ENCODE measurements at regions not wholly inside any gene's neighbourhood (a gene's known extent, or its start where the extent isn't known, plus 50 kb on each side); places are given as distances from the start of the nearest gene placed in this dataset.
A peak's percentile ranks its signal among the peaks of the same experiment; 100 is the strongest.
"Not testable (repeated sequence)": the region's sequence is repeated elsewhere in the genome, so short reads cannot be mapped to it uniquely, and the experiment has no call there.

DNA sequence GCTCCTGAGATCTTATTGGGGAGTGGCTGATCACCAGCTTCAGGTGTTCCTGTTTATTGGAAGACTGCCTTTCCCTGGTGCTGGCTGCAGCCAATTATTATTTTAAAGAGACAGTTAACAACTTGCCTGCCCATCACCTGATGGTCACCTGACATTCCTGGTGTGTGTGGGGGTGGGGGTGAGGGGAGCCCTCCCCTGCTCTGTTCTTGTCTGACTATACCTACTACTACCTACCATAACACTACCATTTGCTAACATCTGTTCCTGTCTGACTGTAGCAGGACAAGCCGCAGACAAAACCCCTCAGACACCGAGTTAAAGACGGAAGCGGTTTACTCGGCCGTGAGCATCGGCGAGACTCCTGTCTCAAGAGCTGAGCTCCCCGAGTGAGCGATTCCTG is 54.9 kb upstream of the NBPF3 start:
- no peak for DNase-seq

GRCh38 chr1:21384620-21385019 is 55.3 kb upstream of the NBPF3 start:
- no peak for DNase-seq

DNA sequence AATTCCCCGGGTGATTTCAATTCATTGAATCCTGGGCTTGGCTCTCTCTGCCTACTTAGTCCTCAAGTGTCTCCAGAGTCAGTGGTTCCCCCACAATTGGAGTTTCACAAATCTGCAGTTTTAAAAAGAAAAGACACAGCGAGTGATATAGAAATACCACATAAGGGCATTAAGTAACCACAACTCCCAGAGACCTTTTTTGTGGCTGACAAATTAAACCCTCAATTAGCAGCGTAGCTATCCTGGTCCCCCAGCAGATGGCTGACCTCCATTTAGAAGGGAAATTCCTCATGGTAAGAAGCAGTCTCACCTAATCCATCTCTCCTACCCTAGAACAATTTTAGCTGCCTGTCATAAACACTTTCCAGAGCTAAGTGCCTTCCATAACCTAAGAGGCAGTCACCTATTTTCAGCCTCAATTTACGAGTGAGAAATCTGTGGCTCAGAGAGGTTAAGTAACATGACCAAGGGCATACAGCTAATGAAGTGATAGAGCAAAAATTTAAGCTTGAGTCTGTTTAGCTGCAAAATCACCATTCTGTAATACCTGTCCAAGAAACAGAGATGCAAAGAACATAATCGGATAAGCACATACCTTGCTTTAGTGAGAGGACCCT is 56.0 kb upstream of the NBPF3 start:
- no peak for DNase-seq

DNA sequence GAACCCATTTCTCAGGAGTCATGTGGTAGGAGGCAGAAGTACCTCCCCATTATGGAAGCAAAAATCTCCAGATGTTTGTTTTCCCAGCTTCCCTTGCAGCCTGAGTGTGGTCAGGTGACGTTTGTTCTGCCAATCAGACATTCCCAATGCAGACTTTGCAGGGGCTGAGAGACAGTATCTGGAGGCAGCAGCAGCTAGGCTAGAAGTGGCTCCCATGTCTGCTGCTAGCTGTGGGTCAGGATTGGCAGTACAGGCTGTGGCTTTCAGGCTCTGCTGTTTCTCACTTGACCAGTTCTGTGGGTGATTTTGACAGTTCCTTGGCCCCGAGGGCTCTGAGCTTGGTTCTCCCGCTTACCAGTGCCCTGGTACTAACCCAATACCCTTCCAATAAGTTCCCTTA is 58.6 kb upstream of the NBPF3 start:
- DNase-seq = no peak

GRCh38 chr1:21380147-21380546 is 59.8 kb upstream of the NBPF3 start:
- not testable (repeated sequence) for DNase-seq

DNA sequence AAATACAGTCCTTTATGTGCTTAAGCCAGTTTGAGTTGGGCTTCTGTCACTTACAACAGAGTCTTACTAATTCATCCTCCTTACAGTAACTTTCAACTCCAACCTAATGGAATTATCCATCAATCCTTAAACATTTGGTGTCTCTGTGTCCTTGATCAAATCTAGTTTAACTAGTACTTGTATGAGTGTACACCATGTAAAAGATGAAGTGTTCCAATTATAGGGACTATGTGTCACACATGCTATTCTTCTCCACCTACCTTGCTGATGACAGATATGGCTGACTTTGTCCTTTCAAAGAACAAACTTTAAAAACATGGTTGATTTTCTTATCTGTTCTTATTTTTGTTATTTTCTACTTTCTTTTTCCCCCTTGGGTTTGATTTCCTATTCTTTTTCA is 60.4 kb upstream of the NBPF3 start:
- no peak for DNase-seq

- DNase-seq = no peak
Measured at GRCh38 chr1:21378705-21379494, 61.0 kb upstream of the NBPF3 start.

DNA sequence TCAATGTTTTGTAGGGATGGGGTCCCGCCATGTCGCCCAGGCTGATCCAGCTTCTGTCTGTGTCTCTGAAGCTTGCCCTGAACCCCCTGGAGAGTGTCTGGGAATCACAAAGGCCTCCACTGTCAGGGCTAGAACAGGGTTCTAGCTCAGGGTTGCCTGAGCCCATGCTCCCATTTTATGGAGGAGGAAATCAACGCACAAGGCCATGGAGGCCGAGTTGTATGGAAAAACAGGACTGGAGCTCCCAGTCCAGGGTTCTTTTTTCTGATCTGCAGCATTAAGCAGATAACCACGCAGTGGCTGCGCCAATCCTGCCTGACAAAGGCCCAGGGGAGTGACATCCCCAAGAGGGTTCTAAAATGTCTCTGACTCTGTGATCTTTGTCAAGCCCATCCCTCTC is 67.6 kb upstream of the NBPF3 start:
- DNase-seq = no peak

DNA sequence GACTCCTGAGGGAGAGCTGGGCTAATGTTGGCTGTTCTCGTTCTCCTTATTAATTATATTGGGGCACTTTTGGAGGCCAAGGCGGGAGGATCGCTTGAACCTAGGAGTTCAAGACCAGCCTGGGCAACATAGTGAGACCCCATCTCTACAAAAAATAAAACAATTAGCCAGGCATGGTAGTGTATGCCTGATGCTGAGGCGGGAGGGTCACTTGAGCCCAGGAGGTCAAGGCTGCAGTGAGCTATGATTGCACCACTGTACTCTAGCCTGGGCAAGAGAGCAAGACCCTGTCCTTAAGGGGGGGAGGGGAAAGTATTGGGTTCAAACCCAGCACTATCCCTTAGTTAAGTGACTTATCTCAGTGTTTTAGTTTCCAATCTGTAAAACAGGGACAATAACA is 70.0 kb upstream of the NBPF3 start:
- DNase-seq = no peak

- peak; percentile 48 for DNase-seq
Measured at GRCh38 chr1:21368515-21369289, 71.2 kb upstream of the NBPF3 start.

- not testable (repeated sequence) for DNase-seq
Measured at GRCh38 chr1:21367973-21368514, 71.9 kb upstream of the NBPF3 start.

GRCh38 chr1:21366288-21366687 is 73.6 kb upstream of the NBPF3 start:
- no peak for DNase-seq

DNA sequence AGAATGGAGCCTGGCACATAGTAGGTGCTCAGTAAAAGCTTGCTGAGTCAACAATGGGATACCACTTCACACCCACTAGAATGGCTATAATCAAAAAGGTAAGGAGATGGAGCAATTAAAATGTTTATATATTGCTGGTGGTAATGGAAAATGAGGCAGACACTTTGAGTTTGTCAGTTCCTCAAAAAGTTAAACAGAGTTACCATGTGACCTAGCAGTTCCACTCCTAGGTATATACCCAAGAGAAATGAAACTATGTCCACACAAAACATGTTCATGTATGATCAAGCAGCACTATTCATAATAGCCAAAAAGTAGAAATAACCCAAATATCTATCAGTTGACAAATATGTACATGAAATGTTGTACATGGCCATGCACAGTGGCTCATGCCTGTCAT is 74.8 kb upstream of the ECE1 start:
- DNase-seq = no peak

DNA sequence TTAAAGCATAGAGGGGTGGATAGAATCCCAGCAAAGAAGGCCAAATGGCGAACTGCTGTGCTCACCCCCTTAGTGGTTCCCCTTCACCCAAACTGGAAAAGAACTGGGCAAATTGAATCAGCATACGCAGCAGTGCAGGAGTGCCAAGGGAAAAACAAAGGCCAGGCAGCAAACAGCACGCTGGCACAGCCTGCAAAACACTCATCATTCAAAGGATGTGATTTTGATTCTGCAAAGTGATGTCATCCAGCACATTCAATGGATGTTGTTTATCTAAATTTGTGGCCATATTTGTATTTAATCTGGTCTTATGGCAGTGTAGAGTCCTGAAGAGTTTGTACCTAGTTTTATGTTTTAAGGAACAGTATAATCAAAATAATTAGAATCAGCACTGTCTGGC is 71.8 kb upstream of the ECE1 start:
- no peak for DNase-seq

- no peak for DNase-seq
Measured at GRCh38 chr1:21361506-21361905, 71.2 kb upstream of the ECE1 start.

DNA sequence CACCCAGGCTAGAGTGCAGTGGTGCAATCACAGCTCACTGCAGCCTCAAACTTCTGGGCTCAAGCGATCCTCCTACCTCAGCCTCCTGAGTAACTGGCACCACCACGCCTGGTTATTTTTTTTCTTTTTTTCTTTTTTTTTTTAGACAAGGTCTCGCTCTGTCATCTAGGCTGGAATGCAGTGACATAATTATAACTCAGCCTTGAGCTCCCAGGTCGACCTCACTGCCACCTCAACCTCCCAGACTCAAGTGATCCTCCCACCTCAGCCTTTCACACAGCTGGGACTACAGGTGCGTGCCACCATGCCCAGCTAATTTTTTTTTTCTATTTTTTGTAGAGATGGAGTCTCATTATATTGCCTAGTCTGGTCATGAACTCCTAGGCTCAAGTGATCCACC is 66.9 kb upstream of the ECE1 start:
- no peak for DNase-seq

DNA sequence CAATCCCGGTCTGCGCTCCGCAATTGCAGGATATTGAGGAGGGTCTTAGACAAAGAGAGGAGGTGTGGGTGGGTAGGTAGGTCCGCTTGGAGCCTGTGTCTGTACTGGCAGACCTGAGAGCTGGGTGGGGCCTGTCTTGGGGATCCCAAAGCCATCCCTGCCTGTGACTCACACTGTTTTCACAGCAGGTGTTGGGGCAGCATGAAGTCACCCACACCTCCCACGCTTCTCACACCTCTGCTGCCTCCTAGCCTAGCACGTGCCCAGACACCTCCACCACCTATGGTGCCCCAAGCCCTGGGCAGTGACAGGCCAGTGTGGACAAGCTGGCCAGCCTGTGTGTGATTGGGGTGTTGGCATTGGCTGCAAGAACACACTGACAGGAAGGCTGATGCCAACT is 65.7 kb upstream of the ECE1 start:
- no peak for DNase-seq

GRCh38 chr1:21352586-21352985 is 62.3 kb upstream of the ECE1 start:
- DNase-seq = no peak

DNA sequence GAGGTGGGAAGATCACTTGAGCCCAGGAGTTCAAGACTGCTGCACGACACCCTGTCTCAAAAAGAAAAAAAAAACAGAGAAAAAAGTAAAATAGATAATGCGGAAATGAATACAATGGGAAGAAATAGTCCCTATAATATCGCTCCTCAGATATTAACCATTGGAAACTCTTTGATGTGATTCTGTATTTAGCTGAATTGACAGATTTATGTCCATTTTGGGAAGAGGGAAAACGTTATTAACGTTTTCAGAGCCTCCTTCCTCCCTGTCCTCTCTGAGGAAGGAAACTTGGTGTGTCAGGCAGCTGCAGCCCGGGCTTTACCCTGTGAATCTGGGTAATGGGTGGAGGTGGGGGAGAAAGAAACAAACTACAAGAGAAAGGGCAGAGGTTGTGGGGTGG is 61.6 kb upstream of the ECE1 start:
- no peak for DNase-seq

GRCh38 chr1:21350202-21350885 is 60.1 kb upstream of the ECE1 start:
- no peak for DNase-seq

DNA sequence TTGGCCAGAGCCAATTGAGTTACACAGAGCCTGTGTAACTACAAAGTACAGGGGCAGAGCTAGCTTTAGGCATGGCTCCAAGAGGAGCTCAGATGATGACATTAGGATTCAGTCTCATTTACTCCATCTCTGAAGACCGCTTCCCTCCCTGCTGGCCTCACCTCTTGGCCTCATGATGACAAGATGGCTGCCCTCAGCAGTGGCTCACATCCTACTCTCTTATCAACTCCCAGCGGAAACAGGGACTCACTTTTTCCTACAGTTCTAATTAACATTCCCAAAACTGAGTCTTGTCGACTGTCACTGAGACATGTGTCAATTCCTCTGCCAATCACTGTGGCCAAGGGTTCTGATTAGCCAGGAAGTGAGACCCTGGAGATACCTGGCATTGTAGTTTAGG is 59.4 kb upstream of the ECE1 start:
- DNase-seq = no peak

DNA sequence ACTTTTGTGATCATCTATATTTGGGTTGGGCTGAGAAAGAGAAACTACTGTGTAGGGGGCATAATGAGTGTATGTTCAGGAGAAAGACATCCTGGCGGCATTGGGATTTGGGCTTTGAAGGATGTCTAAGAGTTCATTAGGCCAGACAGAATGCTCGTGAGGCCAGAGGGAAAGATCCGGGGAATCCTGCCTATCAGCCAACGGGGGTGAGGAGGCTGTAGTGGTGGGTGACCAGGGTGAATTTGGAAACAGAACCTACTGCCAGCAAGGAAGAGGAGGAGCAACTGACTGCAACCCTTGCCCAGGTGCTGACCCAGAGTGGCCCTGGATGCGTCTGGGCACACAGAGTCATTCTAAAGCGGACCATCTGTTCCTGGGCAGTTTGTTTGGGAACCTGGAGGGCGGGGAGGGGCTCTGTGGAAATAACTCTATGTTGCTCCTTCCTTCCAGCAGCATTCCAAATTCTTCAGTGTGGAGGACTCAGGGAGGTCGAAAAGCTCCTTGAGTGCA is 56.9 kb upstream of the ECE1 start:
- DNase-seq = no peak
